ENCODE measurements at regions not wholly inside any gene's neighbourhood (a gene's known extent, or its start where the extent isn't known, plus 50 kb on each side); places are given as distances from the start of the nearest gene placed in this dataset.

- Histone ChIP-seq H3K27ac (no peak overlapping the region), H3K4me3 (no peak overlapping the region), H3K36me3 (no peaks in the 10 kb centered on the region), H3K9me3 (no peaks in the 10 kb centered on the region), H3K27me3 (replicated peaks; ENCODE audit: insufficient read depth) (peaks cover 7% of the 10 kb centered on the region), H3K4me1 (ENCODE audit: control insufficient read depth in 1 of 2, low read depth in 2 of 2) (no peaks in the 10 kb centered on the region)
- ATAC-seq (ENCODE audit: insufficient number of reproducible peaks, low FRiP score, low read depth) (no peak), DNase-seq (ENCODE audit: low spot score) (no peak)
- TF ChIP-seq, protein P1, sequence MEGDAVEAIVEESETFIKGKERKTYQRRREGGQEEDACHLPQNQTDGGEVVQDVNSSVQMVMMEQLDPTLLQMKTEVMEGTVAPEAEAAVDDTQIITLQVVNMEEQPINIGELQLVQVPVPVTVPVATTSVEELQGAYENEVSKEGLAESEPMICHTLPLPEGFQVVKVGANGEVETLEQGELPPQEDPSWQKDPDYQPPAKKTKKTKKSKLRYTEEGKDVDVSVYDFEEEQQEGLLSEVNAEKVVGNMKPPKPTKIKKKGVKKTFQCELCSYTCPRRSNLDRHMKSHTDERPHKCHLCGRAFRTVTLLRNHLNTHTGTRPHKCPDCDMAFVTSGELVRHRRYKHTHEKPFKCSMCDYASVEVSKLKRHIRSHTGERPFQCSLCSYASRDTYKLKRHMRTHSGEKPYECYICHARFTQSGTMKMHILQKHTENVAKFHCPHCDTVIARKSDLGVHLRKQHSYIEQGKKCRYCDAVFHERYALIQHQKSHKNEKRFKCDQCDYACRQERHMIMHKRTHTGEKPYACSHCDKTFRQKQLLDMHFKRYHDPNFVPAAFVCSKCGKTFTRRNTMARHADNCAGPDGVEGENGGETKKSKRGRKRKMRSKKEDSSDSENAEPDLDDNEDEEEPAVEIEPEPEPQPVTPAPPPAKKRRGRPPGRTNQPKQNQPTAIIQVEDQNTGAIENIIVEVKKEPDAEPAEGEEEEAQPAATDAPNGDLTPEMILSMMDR (IDR thresholded peaks at IDR 0.05), result no peak
Observed at GRCh38 chr17:79524213-79525187, 86.4 kb downstream of the RBFOX3 start.

DNA sequence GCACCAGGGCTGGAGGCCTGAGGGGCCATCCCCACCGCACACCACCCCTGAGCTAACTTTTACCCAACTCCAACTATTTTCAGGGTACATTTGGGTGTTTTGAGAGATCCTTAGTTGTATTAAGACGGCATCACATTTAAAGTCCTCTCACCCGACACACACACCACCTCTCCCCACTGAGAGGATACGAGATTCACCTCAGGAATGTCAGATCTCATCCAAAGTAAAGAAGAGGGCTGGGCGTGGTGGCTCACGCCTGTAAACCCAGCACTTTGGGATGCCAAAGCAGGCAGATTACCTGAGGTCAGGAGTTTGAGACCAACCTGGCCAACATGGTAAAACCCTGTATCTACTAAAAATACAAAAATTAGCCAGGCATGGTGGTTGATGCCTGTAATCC lies 88.4 kb downstream of the RBFOX3 start:
- no peaks in the 10 kb centered on the region for H3K4me1 ChIP-seq (ENCODE audit: control insufficient read depth in 1 of 2, low read depth in 2 of 2)
- no peak for DNase-seq (ENCODE audit: low spot score)
- no peak overlapping the region for H3K27ac ChIP-seq
- H3K27me3 ChIP-seq (replicated peaks; ENCODE audit: insufficient read depth), result peaks cover 7% of the 10 kb centered on the region
- ATAC-seq (ENCODE audit: insufficient number of reproducible peaks, low FRiP score, low read depth), result no peak
- H3K4me3 ChIP-seq, result no peak overlapping the region
- H3K9me3 ChIP-seq, result no peaks in the 10 kb centered on the region
- TF ChIP-seq, protein P1 (IDR thresholded peaks at IDR 0.05), result no peak
- H3K36me3 ChIP-seq, result no peaks in the 10 kb centered on the region

DNA sequence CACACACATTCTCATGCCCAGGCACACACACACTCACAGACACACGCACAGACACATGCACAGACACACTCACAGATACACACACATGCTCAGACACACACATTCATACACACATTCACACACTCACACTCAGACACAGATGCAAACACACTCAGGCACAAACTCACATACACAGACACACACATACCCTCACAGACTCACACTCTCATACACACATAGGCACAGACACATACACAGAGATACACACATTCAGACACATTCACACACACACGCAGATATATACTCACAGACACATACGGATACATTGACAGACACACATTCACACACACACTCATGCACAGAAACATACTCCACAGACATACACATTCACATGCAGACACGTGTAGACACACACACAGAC lies 89.6 kb downstream of the RBFOX3 start:
- no peak for DNase-seq (ENCODE audit: low spot score)
- no peaks in the 10 kb centered on the region for H3K9me3 ChIP-seq
- H3K36me3 ChIP-seq, result no peaks in the 10 kb centered on the region
- no peak for ATAC-seq (ENCODE audit: insufficient number of reproducible peaks, low FRiP score, low read depth)
- peaks cover 7% of the 10 kb centered on the region for H3K27me3 ChIP-seq (replicated peaks; ENCODE audit: insufficient read depth)
- TF ChIP-seq, protein P1 (IDR thresholded peaks at IDR 0.05), result no peak
- H3K4me1 ChIP-seq (ENCODE audit: control insufficient read depth in 1 of 2, low read depth in 2 of 2), result no peaks in the 10 kb centered on the region
- no peak overlapping the region for H3K4me3 ChIP-seq
- no peak overlapping the region for H3K27ac ChIP-seq

- TF ChIP-seq, protein P1 (IDR thresholded peaks at IDR 0.05), result no peak
- no peak for DNase-seq (ENCODE audit: low spot score)
- H3K36me3 ChIP-seq, result no peaks in the 10 kb centered on the region
- H3K27ac ChIP-seq, result no peak overlapping the region
- no peaks in the 10 kb centered on the region for H3K4me1 ChIP-seq (ENCODE audit: control insufficient read depth in 1 of 2, low read depth in 2 of 2)
- ATAC-seq (ENCODE audit: insufficient number of reproducible peaks, low FRiP score, low read depth), result no peak
- H3K9me3 ChIP-seq, result no peaks in the 10 kb centered on the region
- H3K4me3 ChIP-seq, result no peak overlapping the region
- H3K27me3 ChIP-seq (replicated peaks; ENCODE audit: insufficient read depth), result peaks cover 7% of the 10 kb centered on the region
Observed at GRCh38 chr17:79520167-79521165, 90.4 kb downstream of the RBFOX3 start.

- no peaks in the 10 kb centered on the region for H3K4me1 ChIP-seq (ENCODE audit: control insufficient read depth in 1 of 2, low read depth in 2 of 2)
Observed at GRCh38 chr17:79519601-79520000, 91.2 kb downstream of the RBFOX3 start.

More at GRCh38 chr17:79519601-79520000, 91.2 kb downstream of the RBFOX3 start:
- Histone ChIP-seq H3K9me3 (no peaks in the 10 kb centered on the region), H3K4me3 (no peak overlapping the region), H3K36me3 (no peaks in the 10 kb centered on the region), H3K27me3 (replicated peaks; ENCODE audit: insufficient read depth) (peaks cover 4% of the 10 kb centered on the region), H3K27ac (no peak overlapping the region)
- TF ChIP-seq, protein P1 (IDR thresholded peaks at IDR 0.05), result no peak
- DNase-seq (ENCODE audit: low spot score) (no peak), ATAC-seq (ENCODE audit: insufficient number of reproducible peaks, low FRiP score, low read depth) (no peak)

Data from thoracic aorta (tissue), 2 donors.